ENCODE measurements at regions not wholly inside any gene's neighbourhood (a gene's known extent, or its start where the extent isn't known, plus 50 kb on each side); places are given as distances from the start of the nearest gene placed in this dataset.

DNA sequence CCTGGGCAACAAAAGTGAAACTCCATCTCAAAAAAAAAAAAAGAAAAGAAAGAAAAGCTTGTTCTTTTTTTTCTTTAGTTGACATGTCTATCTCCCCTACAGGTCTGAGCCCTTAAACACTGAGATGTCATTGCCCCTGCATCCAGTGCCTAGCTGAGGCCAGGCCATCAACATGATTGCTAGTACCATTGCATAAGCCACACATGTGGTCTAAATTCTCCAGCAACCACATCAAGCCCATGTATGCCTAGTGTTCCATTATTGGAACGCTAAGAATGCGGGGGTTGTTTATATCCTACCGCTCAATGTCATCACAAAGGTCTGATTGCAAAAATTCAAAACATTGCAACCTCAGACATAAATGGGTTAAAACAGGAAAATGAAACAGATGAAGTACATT, 62.7 kb downstream of the NPTX2 start:
- DNase-seq (ENCODE audit: low spot score) = no peak

DNA sequence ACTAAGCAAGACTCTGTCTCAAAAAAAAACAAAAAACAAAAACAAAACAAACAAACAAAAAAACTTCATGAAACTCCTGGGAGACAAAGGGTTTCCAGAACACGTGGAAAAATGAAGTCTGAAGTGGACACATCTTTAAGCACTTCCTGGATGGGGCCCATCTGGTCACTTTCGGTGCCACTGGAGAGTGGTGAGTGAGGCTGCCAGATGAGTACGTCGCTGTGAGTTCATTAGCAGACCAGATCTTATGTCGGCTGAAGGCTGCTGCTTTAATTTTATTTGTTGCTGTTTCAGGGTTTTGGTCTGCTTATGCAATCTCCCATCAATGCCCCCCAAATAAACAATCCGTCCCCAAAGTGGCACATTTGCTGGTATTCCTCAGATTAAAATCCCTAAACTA, 64.4 kb downstream of the NPTX2 start:
- no peak for DNase-seq (ENCODE audit: low spot score)

DNA sequence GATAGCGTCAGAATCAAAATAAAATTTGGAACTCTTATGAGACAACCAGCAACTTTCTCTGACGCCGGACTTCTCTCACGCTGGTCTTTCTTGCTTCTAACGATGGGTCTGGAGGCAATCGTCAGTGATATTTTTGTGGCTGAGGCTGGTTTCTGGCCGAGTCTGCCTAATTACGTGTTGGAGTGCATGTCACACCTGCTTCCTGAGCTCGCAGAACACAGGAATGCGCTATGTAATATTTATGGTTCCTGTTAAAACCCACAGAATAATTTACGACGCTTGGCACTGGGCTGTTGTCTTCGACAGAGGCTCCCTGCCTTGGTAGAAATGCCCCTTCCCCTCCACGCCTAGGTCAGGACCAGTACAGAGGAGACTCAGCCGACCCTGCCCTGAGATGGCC, 64.9 kb downstream of the NPTX2 start:
- DNase-seq (ENCODE audit: low spot score) = no peak

DNA sequence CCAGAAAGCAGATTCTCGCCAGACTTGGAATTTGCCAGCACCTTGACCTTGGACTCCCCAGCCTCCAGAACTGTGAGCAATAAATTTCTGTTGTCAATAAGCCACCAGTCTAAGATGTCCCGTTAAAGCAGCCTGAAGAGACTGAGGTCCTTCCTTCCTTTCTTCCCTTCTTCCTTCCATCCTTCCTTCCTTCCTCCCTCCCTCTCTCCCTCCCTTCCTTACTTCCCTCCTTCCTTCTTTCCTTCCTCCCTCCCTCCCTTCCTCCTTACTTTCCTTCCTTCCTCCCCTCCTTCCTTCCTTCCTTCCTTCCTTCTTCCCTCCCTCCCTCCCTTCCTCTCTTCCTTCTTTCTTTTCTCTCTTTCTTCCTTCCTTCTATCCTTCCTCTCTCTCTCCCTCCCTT, 66.4 kb downstream of the NPTX2 start:
- no peak for DNase-seq (ENCODE audit: low spot score)

DNA sequence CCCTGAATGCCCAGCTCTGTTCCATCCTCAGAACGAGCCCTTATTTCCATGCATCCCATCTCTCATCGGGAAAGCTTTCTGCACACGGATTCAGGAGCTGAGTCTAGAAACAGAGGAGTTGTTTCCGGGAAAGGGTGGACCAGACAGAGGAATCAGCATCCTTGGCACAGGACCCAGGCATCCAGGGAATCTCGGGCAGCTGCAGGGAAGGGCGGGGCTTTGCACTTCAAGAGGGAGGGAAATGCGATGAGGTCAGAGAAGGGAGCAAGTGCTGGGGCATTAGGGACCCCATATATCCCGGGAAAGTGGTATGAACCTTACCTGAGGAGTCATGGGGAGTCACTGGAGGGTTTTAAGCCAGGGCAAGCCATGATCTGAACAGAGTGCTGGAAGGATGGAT, 68.5 kb downstream of the NPTX2 start:
- no peak for DNase-seq (ENCODE audit: low spot score)

DNA sequence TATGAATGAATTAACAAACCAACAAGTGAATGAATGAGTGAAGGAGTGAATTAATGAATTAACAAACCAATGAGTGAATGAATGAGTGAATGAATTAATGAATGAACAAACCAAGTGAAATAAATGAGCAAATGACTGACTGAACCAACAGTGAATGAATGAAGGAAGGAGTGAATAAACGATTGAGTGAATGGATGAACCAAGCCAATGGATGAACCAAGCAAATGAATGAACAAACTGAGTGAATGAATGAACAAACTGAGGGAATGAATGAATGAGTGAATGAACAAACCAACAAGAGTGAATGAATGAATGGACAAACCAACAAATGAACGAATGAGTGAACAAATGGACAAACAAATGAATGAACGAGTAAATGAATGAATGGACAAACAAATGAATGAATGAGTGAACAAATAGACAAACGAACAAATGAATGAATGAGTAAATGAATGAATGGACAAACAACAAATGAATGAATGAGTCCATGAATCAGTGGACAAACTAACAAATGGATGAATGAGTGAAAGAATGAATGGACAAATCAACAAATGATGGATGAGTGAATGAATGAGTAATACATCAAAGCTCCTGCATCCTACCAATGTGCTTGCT, 69.5 kb downstream of the NPTX2 start:
- DNase-seq (ENCODE audit: low spot score) = no peak

DNA sequence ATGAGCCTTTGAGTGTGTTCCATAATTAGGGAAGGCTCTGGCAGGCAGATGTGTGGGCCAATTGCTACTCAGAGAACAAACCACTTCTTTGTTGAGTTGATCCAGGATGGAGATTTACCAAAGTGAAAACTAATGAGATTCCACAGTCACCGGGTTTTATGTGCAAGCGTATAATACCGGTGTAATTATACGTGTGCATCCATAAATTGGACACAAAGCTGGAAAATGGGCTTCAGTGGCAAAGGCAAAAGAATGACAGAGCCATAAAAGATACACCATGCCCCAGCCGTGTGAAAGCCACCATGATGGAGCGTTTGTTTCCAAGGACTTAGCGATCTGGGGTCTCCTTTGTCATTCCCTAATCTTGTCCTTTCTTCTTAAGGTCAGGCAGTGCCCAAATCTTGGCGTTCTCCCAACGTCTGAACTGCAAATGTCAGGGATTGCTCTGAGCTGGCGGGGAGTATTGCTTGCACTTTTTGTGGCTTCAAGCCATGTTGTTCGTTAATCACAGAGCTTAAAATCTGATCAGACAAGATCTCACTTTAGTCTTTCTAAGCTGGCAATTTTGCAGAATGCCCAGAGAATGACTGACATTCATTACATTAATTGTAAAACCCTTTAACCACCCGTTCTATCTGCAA, 70.1 kb downstream of the NPTX2 start:
- DNase-seq (ENCODE audit: low spot score) = no peak

DNA sequence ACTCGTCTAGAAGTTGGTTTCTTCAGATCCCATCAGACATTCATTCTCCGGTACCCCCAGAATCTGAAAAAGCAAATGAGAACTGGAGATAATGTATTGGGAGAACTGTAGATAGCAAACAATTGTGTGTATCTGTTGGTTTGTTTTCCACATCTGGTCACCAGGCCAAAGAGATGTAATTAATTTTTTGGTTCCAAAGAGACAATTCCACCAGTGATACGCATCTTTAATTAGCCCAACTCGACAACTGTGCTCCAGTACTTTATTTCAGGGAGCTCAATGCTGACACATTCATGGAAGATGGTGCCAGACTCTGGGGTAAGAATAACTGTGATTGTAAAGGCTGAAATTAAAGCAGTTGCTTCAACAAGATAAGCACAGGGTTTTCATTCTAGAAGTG, 74.5 kb downstream of the NPTX2 start:
- DNase-seq (ENCODE audit: low spot score) = no peak

DNA sequence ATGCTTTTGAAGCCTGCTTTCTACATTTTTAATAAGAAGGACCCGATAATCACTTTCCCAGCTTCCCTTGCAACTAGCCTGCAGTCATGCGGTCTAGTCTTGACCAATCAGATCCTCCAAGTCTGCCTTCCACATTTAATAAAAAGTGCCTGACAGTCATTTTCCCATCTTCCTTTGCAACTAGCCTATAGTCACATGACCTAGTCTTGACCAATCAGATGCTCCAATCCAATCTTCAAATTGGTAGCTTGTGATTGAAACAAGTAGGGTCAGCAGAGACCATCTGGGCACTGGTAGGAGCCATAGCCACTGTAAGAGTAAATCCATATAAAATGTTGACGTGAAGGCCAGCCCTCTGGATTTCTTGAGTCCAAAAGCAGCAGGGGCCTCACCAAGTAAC, 80.0 kb downstream of the NPTX2 start:
- DNase-seq (ENCODE audit: low spot score) = no peak

DNA sequence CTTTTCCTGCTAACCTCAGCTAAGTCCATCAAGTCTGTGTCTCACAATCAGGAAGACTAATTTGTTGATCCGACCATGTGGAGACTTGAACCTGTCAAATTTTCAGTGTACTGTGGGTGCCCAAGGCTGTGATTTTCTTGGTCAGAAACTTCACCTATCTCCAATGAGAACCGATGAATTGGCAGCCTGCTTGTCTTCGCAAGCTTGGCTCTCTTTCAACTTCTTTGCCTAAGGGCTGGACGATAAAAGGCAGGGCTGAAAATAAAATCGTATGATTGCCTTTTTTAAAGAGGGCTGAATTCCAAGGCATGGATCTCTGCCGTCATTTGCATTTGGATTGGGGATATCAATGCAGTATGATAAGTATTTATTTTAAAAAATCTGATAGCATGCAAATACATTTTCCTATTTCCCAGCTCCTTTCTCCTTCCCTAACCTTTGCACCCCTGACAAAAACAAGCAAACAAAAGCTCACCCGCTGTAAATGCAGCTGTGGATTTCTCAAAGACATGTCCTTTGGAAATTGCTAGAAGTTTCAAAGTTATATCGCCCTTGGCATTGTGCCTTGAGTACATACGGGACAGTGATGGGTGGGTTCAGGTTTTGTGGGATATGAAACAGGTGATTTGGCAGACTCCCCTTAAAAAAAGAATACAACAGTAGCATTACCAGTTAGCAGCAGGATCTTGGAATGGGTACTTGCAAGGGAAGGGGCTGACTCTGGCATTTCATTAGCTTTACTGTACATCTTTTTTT, 80.6 kb downstream of the NPTX2 start:
- DNase-seq (ENCODE audit: low spot score) = no peak

DNA sequence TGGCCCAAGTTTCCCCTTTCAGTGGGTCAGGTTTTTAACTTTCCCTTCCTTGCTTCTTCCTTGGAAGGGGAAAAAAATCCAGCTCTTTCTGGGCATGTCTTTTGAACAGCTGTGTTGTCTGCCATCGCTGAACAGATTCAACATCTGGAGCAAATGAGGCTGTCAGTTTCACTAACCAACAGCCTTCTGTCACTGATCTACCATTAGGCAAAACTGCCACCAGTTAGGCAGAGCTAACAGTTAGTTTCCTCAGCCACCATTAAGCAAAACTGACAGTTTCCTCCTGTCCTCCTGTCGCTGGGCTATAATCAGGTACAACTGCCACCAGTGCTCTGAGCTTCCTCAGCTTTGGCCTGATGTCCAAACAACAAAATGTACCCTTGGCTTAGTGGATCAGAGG, 81.9 kb downstream of the NPTX2 start:
- DNase-seq (ENCODE audit: low spot score) = no peak

DNA sequence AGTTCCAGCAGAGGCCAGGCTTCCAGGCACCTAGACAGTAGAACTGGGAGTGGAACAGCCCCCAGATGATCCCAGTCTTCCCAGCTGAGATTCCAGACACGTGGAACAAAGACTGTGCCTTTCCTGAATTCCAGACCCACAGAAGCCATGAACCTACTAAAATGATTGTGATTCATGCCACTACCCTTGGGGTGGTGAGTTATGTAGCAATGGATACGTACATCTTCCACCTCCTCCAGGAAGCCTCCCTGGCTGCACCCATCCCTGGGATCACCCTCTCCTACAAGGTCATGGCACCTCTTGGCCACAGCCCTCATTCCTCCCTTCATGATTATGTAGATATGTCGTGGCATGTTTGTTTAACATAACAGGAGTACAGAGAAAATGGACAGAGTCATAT, 83.4 kb downstream of the NPTX2 start:
- DNase-seq (ENCODE audit: low spot score) = no peak

DNA sequence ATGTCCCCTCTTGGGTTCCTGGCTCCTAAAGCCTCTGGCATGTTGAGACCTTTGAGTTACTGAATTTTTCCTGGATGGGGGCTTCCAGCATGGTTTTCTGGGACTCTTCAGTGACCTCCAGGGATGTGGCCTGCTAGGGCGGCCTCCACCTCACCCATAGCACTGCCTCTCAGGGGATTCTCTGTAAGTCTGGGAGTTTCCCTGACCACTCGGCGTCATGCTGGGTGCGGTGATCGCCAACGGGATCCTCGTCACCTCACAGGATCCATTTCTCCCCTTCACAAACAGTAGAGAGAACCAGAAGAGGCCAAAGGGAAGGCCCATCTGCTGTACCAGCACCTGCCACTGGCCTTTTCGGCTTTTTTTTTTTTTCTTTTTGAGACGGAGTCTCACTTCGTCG, 84.3 kb downstream of the NPTX2 start:
- no peak for DNase-seq (ENCODE audit: low spot score)

DNA sequence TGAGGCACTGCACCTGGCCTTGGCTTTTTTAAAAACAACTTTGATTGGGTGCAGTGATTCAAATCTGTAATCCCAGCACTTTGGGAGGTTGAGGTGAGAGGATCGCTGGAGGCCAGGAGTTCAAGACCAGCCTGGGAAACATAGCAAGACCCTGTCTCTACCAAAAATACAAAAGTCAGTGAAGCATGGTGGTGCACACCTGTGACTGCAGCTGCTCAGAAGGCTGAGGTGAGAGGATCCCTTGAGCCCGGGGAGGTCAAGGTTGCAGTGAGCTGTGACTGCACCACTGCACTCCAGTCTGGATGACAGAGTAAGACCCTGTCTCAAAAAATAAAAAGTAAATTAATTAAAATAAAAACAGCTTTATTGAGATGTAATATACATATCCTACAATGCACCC, 84.9 kb downstream of the NPTX2 start:
- DNase-seq (ENCODE audit: low spot score) = no peak

DNA sequence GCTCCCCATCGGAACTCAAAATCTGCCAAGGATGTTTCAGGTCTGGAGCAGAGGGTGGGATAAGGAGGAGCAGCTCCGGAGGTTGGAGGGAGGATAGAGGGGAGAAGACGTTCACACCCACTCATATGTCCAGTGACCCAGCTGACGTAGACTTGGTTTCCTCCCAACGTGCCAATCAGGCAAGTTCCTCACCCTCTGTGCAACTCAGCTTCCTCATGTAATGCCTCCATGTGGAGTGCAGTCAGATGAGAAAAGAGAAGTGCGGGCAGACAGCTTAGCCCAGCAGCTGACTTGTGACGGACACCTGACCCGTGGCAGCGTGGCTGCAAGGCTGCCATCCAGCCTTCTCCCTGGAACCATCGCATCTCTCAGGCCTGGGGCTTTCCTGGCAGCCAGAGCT, 86.8 kb downstream of the NPTX2 start:
- DNase-seq (ENCODE audit: low spot score) = no peak

DNA sequence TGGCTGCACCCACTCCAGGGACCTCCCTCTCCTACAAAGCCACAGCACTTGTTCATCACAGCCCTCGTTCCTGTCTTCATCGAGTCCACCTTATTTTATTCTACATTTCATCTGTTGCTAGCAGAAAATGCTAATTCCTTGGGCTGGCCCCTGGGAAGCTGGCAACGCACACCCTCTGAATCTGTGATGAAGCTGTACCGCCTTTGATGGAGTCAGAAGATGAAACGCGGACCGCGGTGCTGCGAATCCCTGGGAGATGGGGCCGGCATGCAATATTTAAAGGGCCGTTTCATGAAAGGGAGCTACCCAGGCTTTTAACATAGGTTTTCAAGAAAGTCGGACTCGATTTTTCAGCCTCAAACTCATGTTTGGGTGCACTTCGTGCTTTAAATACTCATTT, 88.5 kb downstream of the NPTX2 start:
- no peak for DNase-seq (ENCODE audit: low spot score)

DNA sequence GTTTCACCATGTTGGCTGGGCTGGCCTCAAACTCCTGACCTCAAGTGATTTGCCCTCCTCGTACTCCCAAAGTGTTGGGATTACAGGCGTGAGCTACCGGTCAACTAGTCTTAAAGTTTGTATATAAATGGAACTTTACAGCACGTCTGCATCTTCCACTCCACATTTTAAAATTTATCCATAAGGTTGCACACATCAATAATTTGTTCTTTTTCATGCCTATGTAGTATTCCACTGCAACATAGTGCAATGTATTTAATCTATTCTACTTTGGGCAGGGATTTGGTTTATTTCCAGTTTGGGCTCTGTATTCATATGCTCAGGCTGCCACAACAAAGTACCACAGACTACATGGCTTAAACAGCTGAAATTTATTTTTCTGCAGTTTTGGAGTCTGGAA, 90.0 kb downstream of the NPTX2 start:
- DNase-seq (ENCODE audit: low spot score) = no peak

DNA sequence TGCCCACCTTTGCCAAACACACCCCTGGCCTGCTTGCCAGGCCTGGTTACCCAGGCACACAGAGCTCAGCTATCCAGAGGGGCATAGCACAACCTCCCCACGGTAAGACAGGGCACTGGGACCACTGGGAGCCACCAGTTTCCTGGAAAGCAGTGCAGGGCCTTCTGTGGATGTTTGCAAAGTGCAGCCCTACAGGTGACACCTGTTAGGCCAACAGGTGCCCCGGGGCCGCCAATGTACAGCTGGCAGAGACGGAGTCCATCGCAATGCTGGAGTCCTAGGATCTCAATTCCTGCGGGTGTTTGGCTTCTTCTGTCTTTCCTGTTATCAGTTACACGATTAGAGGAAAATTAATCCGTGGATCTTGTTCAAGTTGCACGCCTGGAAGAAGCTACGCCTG, 94.9 kb downstream of the NPTX2 start:
- DNase-seq (ENCODE audit: low spot score) = no peak

DNA sequence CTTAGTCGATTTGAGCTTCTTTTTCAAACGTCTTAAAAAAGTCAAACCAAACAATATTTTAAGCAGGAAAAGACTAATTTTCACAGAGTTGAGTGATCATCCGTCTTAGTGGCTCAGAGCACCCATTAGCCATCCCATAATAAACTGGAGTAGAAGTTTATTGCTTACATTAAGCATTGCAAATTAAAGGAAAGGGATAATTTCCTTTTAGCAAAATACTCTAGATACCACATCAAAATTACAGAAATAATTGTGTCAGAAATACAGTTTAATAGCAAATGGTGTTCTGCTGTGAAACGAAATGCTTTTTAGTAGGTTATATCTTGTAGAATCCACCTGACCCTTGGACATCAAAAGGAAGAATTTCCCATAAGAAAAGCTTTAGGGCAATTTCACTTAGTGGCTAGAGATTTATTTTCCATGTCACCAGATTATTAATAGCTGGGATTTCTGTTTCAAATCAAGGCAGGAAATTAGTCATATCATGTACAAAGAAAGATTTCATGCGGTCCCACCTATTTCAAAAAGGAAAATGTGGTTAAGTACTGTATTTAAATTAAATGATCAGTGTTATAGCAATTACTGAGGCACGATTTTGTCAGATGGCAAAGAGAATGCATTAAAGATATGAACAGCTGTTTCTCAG, 96.2 kb downstream of the NPTX2 start:
- DNase-seq (ENCODE audit: low spot score) = no peak

DNA sequence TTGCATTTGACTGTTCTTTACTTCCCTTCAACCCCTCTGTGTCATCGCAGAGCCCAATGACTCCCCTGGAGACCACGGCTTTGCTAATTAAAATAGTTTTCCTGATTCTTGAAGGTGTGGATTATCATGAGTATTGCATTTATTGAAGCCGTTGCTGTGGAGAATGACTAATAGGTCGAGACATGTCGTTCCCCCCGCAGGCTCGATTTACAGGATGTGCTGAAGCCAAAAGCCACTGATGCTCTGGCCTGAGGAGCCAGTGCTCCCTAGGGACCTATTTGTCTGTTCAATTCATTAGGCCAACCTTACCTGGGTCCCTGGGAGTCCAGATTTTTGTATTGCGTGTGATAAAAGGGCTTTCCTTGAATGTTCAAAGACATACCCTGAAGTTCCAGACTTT, 102.3 kb downstream of the NPTX2 start:
- no peak for DNase-seq (ENCODE audit: low spot score)

DNA sequence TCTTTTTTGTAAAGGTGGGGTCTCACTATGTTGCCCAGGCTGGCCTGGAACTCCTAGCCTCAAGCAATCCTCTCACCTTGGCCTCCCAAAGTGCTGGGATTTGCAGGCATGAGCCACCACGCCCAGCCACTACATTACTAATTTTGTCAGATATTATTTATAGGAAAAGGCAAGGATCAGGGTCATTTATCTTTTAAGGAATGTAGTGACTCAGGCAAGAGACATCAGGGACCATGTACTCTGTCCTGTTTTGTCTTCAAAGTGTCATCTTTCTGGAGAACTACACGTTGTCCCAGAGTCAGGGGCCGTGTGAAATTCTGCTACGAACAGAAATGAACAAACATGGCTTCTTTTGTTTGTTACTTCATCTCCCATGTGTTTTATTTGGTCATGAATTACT, 105.3 kb downstream of the NPTX2 start:
- DNase-seq (ENCODE audit: low spot score) = no peak

DNA sequence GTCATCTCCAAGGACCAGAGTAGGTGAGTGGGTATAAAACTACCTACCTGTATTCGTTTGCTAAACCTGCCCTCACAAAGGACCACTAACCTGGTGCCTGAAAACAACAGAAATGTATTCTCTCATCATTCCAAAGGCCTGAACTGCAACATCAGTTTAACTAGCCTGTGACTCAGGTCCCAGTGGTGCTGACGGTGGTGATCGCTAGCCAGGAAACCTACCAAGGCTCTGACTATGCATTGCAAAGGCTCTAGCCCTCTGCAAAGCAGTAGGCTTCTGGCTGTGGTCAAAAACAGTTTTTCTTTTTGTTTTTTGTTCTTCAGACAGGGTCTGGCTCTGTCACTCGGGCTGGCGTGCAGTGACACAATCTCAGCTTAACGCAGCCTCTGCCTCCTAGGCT, 107.5 kb downstream of the NPTX2 start:
- DNase-seq (ENCODE audit: low spot score) = no peak

DNA sequence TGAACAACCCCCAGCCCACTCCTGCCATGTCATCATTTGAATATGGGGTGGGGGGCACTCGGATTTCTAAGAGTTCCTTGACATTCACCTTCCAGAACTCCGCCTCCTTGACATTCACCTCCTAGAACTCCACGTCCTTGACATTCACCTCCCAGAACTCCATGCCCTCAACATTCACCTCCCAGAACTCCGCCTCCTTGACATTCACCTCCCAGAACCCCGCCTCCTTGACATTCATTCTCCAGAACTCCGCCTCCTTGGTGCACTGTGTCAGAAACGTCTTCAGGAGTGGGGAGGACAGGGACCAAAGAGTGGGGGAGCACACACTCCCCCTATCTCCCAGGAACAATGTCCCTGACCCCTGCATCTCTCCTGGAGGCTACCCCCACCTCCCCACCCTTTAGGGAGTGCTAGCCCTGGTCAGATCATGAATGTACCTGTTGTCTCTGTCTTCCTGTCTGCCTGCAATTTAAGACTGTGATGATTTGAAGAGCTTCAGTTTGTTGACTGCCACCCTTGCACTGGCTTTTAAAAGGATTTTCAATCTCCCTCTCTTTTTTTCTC, 110.1 kb downstream of the NPTX2 start:
- no peak for DNase-seq (ENCODE audit: low spot score)

Measured in HuH-7 (cell line).